Prostate gland (tissue), 2 donors: ENCODE measurements at regions not wholly inside any gene's neighbourhood (a gene's known extent, or its start where the extent isn't known, plus 50 kb on each side); places are given as distances from the start of the nearest gene placed in this dataset.

Experiments
- DNase-seq: peaks from one replicate; pipeline ENCODE4 v3.0.0-alpha.2; 2019; ENCODE audit warnings: low spot score
- H3K27ac ChIP-seq, 2 donors: fragments of 200-600 bp; sonication (generic); 2 replicates each; pipeline ENCODE4 v1.5.1; 2017 to 2019
- H3K27me3 ChIP-seq: fragments of 200-600 bp; sonication (generic); replicated peaks from 2 replicates; pipeline ENCODE4 v1.5.1; 2019; ENCODE audit not compliant: insufficient read depth
- H3K36me3 ChIP-seq, 2 donors: fragments of 200-600 bp; sonication (generic); 1 replicate in 1 of 2; 2 replicates in 1 of 2; pipeline versions ENCODE4 v1.5.1 to v1.8.1; 2017 to 2019
- H3K4me1 ChIP-seq: fragments of 200-600 bp; sonication (generic); replicated peaks from 2 replicates; pipeline ENCODE4 v1.5.1; 2019
- H3K4me3 ChIP-seq, 2 donors: fragments of 200-600 bp; sonication (generic); 2 replicates each; pipeline ENCODE4 v1.5.1; 2017 to 2019
- H3K9me3 ChIP-seq: fragments of 200-600 bp; sonication (generic); 2 replicates; pipeline ENCODE4 v1.5.1; 2017
- CTCF ChIP-seq, 4 experiments: fragments of 200-600 bp in 2 of 4; fragments of 450-650 bp in 2 of 4; sonication (generic) in 2 of 4; IDR thresholded peaks; 1 replicate in 3 of 4; 2 replicates in 1 of 4; pipeline ENCODE4 v1.5.1; 2016 to 2019; ENCODE audit warnings: antibody characterized with exemption in 4 of 4, mild to moderate bottlenecking in 2 of 4, moderate library complexity in 2 of 4
- POLR2A ChIP-seq: fragments of 450-650 bp; IDR thresholded peaks from one replicate; pipeline ENCODE4 v1.6.1; 2016; ENCODE audit warnings: antibody characterized with exemption, mild to moderate bottlenecking
- POLR2AphosphoS5 ChIP-seq: sonication (generic); formaldehyde crosslinking; IDR thresholded peaks from one replicate; pipeline ENCODE4 v1.6.1; 2017; ENCODE audit warnings: antibody characterized with exemption
- WGBS: methylation state at CpG from one replicate; pipeline ENCODE4 v1.1.5; 2018; 5-methylcytosine and 5-hydroxymethylcytosine counted together
- intact Hi-C: fragments of 100-400 bp; cut with DNase I; formaldehyde crosslinking; loops from one replicate; pipeline ENCODE4 v1.14.2; 2022

DNA sequence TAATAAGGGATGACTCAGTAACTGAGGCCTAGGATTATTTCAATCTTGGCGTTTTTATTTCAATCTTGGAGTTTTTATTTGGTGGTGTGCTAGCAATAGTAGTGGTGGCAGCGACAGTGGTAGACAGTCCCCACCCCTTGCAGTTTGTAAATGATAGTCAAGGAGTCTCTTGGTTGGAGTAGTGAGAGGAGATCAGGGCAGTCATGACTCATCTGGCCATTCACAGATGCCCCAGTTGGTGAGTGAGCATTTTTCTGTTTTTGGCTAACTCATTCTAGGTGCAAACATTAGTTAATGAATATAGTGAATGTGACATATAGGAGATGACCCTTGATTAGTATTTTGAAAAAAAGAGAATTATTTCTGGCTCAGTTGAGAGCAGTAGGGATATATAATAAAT is 93.5 kb upstream of the ADAD1 start:
- no peak for DNase-seq
- intact Hi-C loops = no loop called here
- no peaks in the 10 kb centered on the region for H3K4me1 ChIP-seq
- H3K27me3 ChIP-seq = no peaks in the 10 kb centered on the region
- 92% methylated on average over 2 of the region's 2 CpGs for WGBS
- H3K36me3 ChIP-seq = peaks cover 0 to 3% of the 10 kb centered on the region in 2 donors
- no peaks in the 10 kb centered on the region for H3K9me3 ChIP-seq
- TF ChIP-seq CTCF (IDR thresholded peaks at IDR 0.05) (no peak), POLR2AphosphoS5 (no peak), POLR2A (no peak)
- H3K4me3 ChIP-seq = no peak overlapping the region
- no peak overlapping the region for H3K27ac ChIP-seq

GRCh38 chr4:122293374-122294365 is 85.1 kb upstream of the ADAD1 start:
- TF ChIP-seq POLR2A (no peak), CTCF (IDR thresholded peaks at IDR 0.05) (no peak), POLR2AphosphoS5 (no peak)
- H3K27ac ChIP-seq = no peak overlapping the region
- H3K27me3 ChIP-seq = no peaks in the 10 kb centered on the region
- no peaks in the 10 kb centered on the region for H3K4me1 ChIP-seq
- no peaks in the 10 kb centered on the region for H3K9me3 ChIP-seq
- H3K36me3 ChIP-seq = no peaks in the 10 kb centered on the region
- intact Hi-C loops = no loop called here
- H3K4me3 ChIP-seq = no peak overlapping the region
- WGBS = 97% methylated on average over 12 of the region's 12 CpGs
- no peak for DNase-seq

DNA sequence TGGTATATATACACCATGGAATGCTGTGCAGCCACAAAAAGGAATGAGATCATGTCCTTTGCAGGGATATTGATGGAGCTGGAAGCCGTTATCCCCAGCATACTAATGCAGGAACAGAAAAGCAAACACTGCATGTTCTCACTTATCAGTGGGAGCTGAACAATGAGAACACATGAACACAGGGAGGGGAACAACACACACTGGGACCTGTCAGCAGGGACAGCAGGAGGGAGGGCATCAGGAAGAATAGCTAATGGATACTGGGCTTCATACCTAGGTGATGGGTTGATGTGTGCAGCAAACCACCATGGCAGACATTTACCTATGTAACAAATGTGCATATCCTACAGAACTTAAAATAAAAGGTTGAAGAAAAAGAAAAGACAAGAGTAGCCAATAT is 81.1 kb upstream of the ADAD1 start:
- intact Hi-C loops = no loop called here
- H3K4me1 ChIP-seq = no peaks in the 10 kb centered on the region
- H3K27me3 ChIP-seq = no peaks in the 10 kb centered on the region
- H3K36me3 ChIP-seq = no peaks in the 10 kb centered on the region
- no peak overlapping the region for H3K4me3 ChIP-seq
- 95% methylated on average over 1 of the region's 1 CpG for WGBS
- no peak for DNase-seq
- no peak for TF ChIP-seq POLR2A
- no peak for TF ChIP-seq POLR2AphosphoS5
- no peak for TF ChIP-seq CTCF (IDR thresholded peaks at IDR 0.05)
- no peaks in the 10 kb centered on the region for H3K9me3 ChIP-seq
- H3K27ac ChIP-seq = no peak overlapping the region

GRCh38 chr4:122300776-122301175 is 78.0 kb upstream of the ADAD1 start:
- no peaks in the 10 kb centered on the region for H3K27me3 ChIP-seq
- intact Hi-C loops = no loop called here
- no peaks in the 10 kb centered on the region for H3K9me3 ChIP-seq
- H3K27ac ChIP-seq = no peak overlapping the region
- TF ChIP-seq POLR2A (no peak), CTCF (IDR thresholded peaks at IDR 0.05) (no peak), POLR2AphosphoS5 (no peak)
- no peaks in the 10 kb centered on the region for H3K36me3 ChIP-seq
- DNase-seq = no peak
- no peak overlapping the region for H3K4me3 ChIP-seq
- no peaks in the 10 kb centered on the region for H3K4me1 ChIP-seq

DNA sequence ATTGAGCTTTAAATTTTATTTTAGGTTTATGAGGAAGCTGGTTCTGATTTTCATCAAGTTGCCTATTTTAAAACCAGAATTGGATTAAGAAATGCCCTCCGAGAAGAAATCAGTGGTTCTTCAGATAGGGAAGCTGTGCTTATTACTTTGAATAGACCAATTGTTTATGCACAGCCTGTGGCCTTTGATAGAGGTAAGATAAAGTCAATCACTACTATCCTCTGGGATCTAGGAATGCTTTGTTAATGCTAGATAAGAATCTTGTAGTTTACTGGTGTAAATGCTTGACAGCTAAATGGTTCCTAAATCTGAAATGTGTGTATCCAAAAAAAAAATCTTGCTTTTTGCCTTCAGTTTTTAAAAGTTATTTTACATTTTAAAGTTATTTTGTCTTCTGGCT is 73.0 kb upstream of the ADAD1 start:
- DNase-seq = no peak
- Histone ChIP-seq H3K36me3 (no peaks in the 10 kb centered on the region), H3K9me3 (no peaks in the 10 kb centered on the region), H3K4me3 (no peak overlapping the region), H3K27ac (no peak overlapping the region), H3K4me1 (no peaks in the 10 kb centered on the region), H3K27me3 (no peaks in the 10 kb centered on the region)
- 12% methylated on average over 1 of the region's 1 CpG for WGBS
- TF ChIP-seq POLR2AphosphoS5 = no peak
- no peak for TF ChIP-seq POLR2A
- TF ChIP-seq CTCF (IDR thresholded peaks at IDR 0.05) = no peak
- intact Hi-C loops = no loop called here
